Heart left ventricle (tissue), 16 donors: ENCODE measurements at regions not wholly inside any gene's neighbourhood (a gene's known extent, or its start where the extent isn't known, plus 50 kb on each side); places are given as distances from the start of the nearest gene placed in this dataset.

Experiments used
- ATAC-seq, 4 donors: fragments of 200-7000 bp; cut with Tn5 transposase; one replicate each; pipeline ENCODE4 v1.9.1; 2020 to 2022; ENCODE audit warnings: moderate library complexity in 4 of 4, mild to moderate bottlenecking in 3 of 4, moderate number of reproducible peaks in 1 of 4
- DNase-seq, 5 donors: peaks; one replicate each; pipeline ENCODE4 v3.0.0-alpha.2; 2020
- H3K27ac ChIP-seq, 12 donors: fragments of 200-600 bp; sonication (generic) in 4 of 12; one replicate each; pipeline versions ENCODE4 v1.5.0 to v1.8.0; 2016 to 2022; ENCODE audit warnings: mild to moderate bottlenecking in 2 of 12
- H3K27me3 ChIP-seq, 9 donors: fragments of 200-600 bp; sonication (generic) in 2 of 9; one replicate each; pipeline versions ENCODE4 v1.5.1 to v1.8.0; 2016 to 2022; ENCODE audit warnings: mild to moderate bottlenecking in 3 of 9
- H3K36me3 ChIP-seq, 9 donors: fragments of 200-600 bp; sonication (generic) in 2 of 9; one replicate each; pipeline versions ENCODE4 v1.5.0 to v1.8.0; 2018 to 2022; ENCODE audit warnings: mild to moderate bottlenecking in 2 of 9
- H3K4me1 ChIP-seq, 12 donors: fragments of 200-600 bp; sonication (generic) in 4 of 12; one replicate each; pipeline versions ENCODE4 v1.5.0 to v1.8.0; 2016 to 2022; ENCODE audit warnings: mild to moderate bottlenecking in 3 of 12
- H3K4me3 ChIP-seq, 12 donors: fragments of 200-600 bp; sonication (generic) in 4 of 12; one replicate each; pipeline versions ENCODE4 v1.5.0 to v1.8.0; 2017 to 2022; ENCODE audit warnings: mild to moderate bottlenecking in 9 of 12, moderate library complexity in 4 of 12
- H3K9me3 ChIP-seq, 12 donors: fragments of 200-600 bp; sonication (generic) in 4 of 12; one replicate each; pipeline versions ENCODE4 v1.5.0 to v1.8.0; 2016 to 2022; ENCODE audit warnings: mild to moderate bottlenecking in 1 of 12
- CTCF ChIP-seq, 12 donors: fragments of 200-600 bp; sonication (generic) in 4 of 12; IDR thresholded peaks; one replicate each; pipeline versions ENCODE4 v1.5.0 to v1.8.0; 2018 to 2022; ENCODE audit warnings: antibody characterized with exemption in 12 of 12, mild to moderate bottlenecking in 5 of 12
- POLR2A ChIP-seq, 2 donors: fragments of 450-650 bp; IDR thresholded peaks; one replicate each; pipeline ENCODE4 v1.6.1; 2017; ENCODE audit warnings: antibody characterized with exemption in 2 of 2, mild to moderate bottlenecking in 2 of 2, moderate library complexity in 2 of 2
- WGBS, 4 donors: extraction: QIAGEN DNeasy Blood & Tissue Kit in 2 of 4; methylation state at CpG; one replicate each; pipeline versions ENCODE4 v1.1.5 to v1.1.7; 2013 to 2018; 5-methylcytosine and 5-hydroxymethylcytosine counted together
- intact Hi-C, 10 donors: fragments of 100-400 bp; cut with DNase I; formaldehyde crosslinking; loops; one replicate each; pipeline versions ENCODE4 v1.11.1 to v1.14.2; 2022
- donor health status: ischemic (EF 13 %, LVEDD 7.1; RV severe dilation, severe dysfunction).
- donor health status: healthy with polysubstance abuse.
- donor health status: DM: no; HTN: yes; CAD: no.
- donor health status: DM: no; HTN: no; CAD: no.
- donor health status: ischemic (EF 25% LVEDD 6.9; RV normal size, moderate dysfunction).
- donor health status: ischemic (EF 25% LVEDD 5.7; RV mildly dilated, moderate dysfunction).
- donor health status: healthy.
- donor health status: DM: yes; HTN: yes; CAD: no.
- donor health status: ischemic (EF 35%, LVEDD 5.7; RV mildly dilated, moderate dysfunction).
- donor health status: nonischemic (EF 11% LVEDD 7.7; RV severe dilation, severe dysfunction).
- donor health status: DM: yes; HTN: yes; CAD: no.
- donor health status: PGD.
- donor health status: ischemic (EF 29% LVEDD 5.4; RV normal size, mild dysfunction).
- donor health status: nonischemic (EF 23%, LVEDD 6.1; RV moderate dilation, normal function).

- no peaks in the 10 kb centered on the region for H3K4me1 ChIP-seq
- 47 to 80% (median 70%) methylated on average over 3 to 4 of the region's 4 CpGs for WGBS, 4 donors
- TF ChIP-seq POLR2A (IDR thresholded peaks at IDR 0.05) (no peak), CTCF (IDR thresholded peaks at IDR 0.05) (no peak)
- intact Hi-C loops = loop anchor here in 1 of 10 donors (10.0 kb wide), 1 partner anchor 204 kb away; no protein-coding TSS in a partner anchor
- no peak for DNase-seq
- no peak overlapping the region for H3K4me3 ChIP-seq
- no peaks in the 10 kb centered on the region for H3K9me3 ChIP-seq
- H3K36me3 ChIP-seq = no peaks in the 10 kb centered on the region
- no peak for ATAC-seq
- no peak overlapping the region for H3K27ac ChIP-seq
- peaks cover 0 to 27% (median 0%) of the 10 kb centered on the region in 9 donors for H3K27me3 ChIP-seq
Measured at GRCh38 chrX:43350935-43351334, 305.2 kb upstream of the MAOA start.

- Histone ChIP-seq H3K36me3 (no peaks in the 10 kb centered on the region), H3K4me1 (no peaks in the 10 kb centered on the region), H3K27me3 (peaks cover 0 to 6% (median 0%) of the 10 kb centered on the region in 9 donors), H3K9me3 (no peaks in the 10 kb centered on the region), H3K27ac (no peak overlapping the region), H3K4me3 (no peak overlapping the region)
- no peak for TF ChIP-seq POLR2A (IDR thresholded peaks at IDR 0.05)
- TF ChIP-seq CTCF (IDR thresholded peaks at IDR 0.05) = no peak
- whole genome bisulfite sequencing, 4 donors = 27 to 52% (median 36%) methylated on average over 1 of the region's 1 CpG
- ATAC-seq (no peak), DNase-seq (no peak)
- intact Hi-C loops = loop anchor here in 1 of 10 donors (10.0 kb wide), 1 partner anchor 197 kb away; no protein-coding TSS in a partner anchor
Measured at GRCh38 chrX:43357741-43358140, 298.4 kb upstream of the MAOA start.

GRCh38 chrX:43373032-43373431 lies 283.1 kb upstream of the MAOA start:
- Histone ChIP-seq H3K4me1 (no peaks in the 10 kb centered on the region), H3K27ac (no peak overlapping the region), H3K4me3 (no peak overlapping the region), H3K36me3 (no peaks in the 10 kb centered on the region), H3K9me3 (peaks cover 0 to 17% (median 0%) of the 10 kb centered on the region in 12 donors), H3K27me3 (no peaks in the 10 kb centered on the region)
- TF ChIP-seq CTCF (IDR thresholded peaks at IDR 0.05) (no peak), POLR2A (IDR thresholded peaks at IDR 0.05) (no peak)
- ATAC-seq = no peak
- no peak for DNase-seq
- WGBS, 4 donors = 51 to 72% (median 63%) methylated on average over 3 of the region's 3 CpGs
- intact Hi-C loops = no loop called here

- H3K27ac ChIP-seq = no peak overlapping the region
- WGBS, 4 donors = 47 to 73% (median 52%) methylated on average over 3 of the region's 3 CpGs
- peaks cover 0 to 17% (median 0%) of the 10 kb centered on the region in 12 donors for H3K9me3 ChIP-seq
- no peak overlapping the region for H3K4me3 ChIP-seq
- ATAC-seq (no peak), DNase-seq (no peak)
- intact Hi-C loops = no loop called here
- no peaks in the 10 kb centered on the region for H3K4me1 ChIP-seq
- no peaks in the 10 kb centered on the region for H3K36me3 ChIP-seq
- H3K27me3 ChIP-seq = no peaks in the 10 kb centered on the region
- no peak for TF ChIP-seq CTCF (IDR thresholded peaks at IDR 0.05)
- no peak for TF ChIP-seq POLR2A (IDR thresholded peaks at IDR 0.05)
Measured at GRCh38 chrX:43375136-43375535, 281.0 kb upstream of the MAOA start.
